DOHH2 (cell line): ENCODE measurements at regions not wholly inside any gene's neighbourhood (a gene's known extent, or its start where the extent isn't known, plus 50 kb on each side); places are given as distances from the start of the nearest gene placed in this dataset.

Source experiments
- CTCF ChIP-seq: fragments of 200-600 bp; sonication (generic); IDR thresholded peaks from one replicate; pipeline ENCODE4 v1.5.1; 2014; ENCODE audit warnings: antibody characterized with exemption, mild to moderate bottlenecking, low read depth, low read length; ENCODE audit not compliant: poor library complexity, severe bottlenecking
- EZH2phosphoT487 ChIP-seq: fragments of 200-600 bp; sonication (generic); IDR thresholded peaks from 2 replicates; pipeline ENCODE4 v1.6.1; 2017; ENCODE audit warnings: borderline replicate concordance, mild to moderate bottlenecking, antibody characterized with exemption, low read length, moderate library complexity, mixed read lengths

GRCh38 chr5:82509762-82510161 is 231.6 kb upstream of the RPS23 start:
- TF ChIP-seq CTCF: no peak
- TF ChIP-seq EZH2phosphoT487: no peak
